ENCODE measurements at regions not wholly inside any gene's neighbourhood (a gene's known extent, or its start where the extent isn't known, plus 50 kb on each side); places are given as distances from the start of the nearest gene placed in this dataset.

- no peaks in the 10 kb centered on the region for H3K4me1 ChIP-seq (ENCODE audit: control insufficient read depth, low read depth, low read length)
- H3K27ac ChIP-seq (ENCODE audit: low read length) = no peak overlapping the region
- no peaks in the 10 kb centered on the region for H3K9me3 ChIP-seq (ENCODE audit: control insufficient read depth, low read depth, low read length)
- no peaks in the 10 kb centered on the region for H3K36me3 ChIP-seq (ENCODE audit: control insufficient read depth, low read depth, low read length)
- no peak overlapping the region for H3K4me3 ChIP-seq (ENCODE audit: low read length)
- H3K27me3 ChIP-seq (ENCODE audit: control insufficient read depth, insufficient read depth, low read length) = no peaks in the 10 kb centered on the region
- no peak overlapping the region for H3K9ac ChIP-seq (ENCODE audit: low read length)
These were observed 316.2 kb downstream of the CDH2 start for GRCh38 chr18:27860701-27861107.

GRCh38 chr18:27860011-27860410 lies 316.9 kb downstream of the CDH2 start:
- Histone ChIP-seq H3K36me3 (ENCODE audit: control insufficient read depth, low read depth, low read length) (no peaks in the 10 kb centered on the region), H3K9ac (ENCODE audit: low read length) (no peak overlapping the region), H3K27me3 (ENCODE audit: control insufficient read depth, insufficient read depth, low read length) (no peaks in the 10 kb centered on the region), H3K27ac (ENCODE audit: low read length) (no peak overlapping the region), H3K9me3 (ENCODE audit: control insufficient read depth, low read depth, low read length) (no peaks in the 10 kb centered on the region), H3K4me1 (ENCODE audit: control insufficient read depth, low read depth, low read length) (no peaks in the 10 kb centered on the region), H3K4me3 (ENCODE audit: low read length) (no peak overlapping the region)

- Histone ChIP-seq H3K27me3 (ENCODE audit: control insufficient read depth, insufficient read depth, low read length) (no peaks in the 10 kb centered on the region), H3K4me1 (ENCODE audit: control insufficient read depth, low read depth, low read length) (no peaks in the 10 kb centered on the region), H3K27ac (ENCODE audit: low read length) (no peak overlapping the region), H3K9me3 (ENCODE audit: control insufficient read depth, low read depth, low read length) (no peaks in the 10 kb centered on the region), H3K9ac (ENCODE audit: low read length) (no peak overlapping the region), H3K4me3 (ENCODE audit: low read length) (no peak overlapping the region), H3K36me3 (ENCODE audit: control insufficient read depth, low read depth, low read length) (no peaks in the 10 kb centered on the region)
These were observed 320.1 kb downstream of the CDH2 start for GRCh38 chr18:27856820-27857219.

- H3K27ac ChIP-seq (ENCODE audit: low read length) = no peak overlapping the region
- H3K9ac ChIP-seq (ENCODE audit: low read length) = no peak overlapping the region
- no peaks in the 10 kb centered on the region for H3K9me3 ChIP-seq (ENCODE audit: control insufficient read depth, low read depth, low read length)
- H3K4me3 ChIP-seq (ENCODE audit: low read length) = no peak overlapping the region
- no peaks in the 10 kb centered on the region for H3K4me1 ChIP-seq (ENCODE audit: control insufficient read depth, low read depth, low read length)
- no peaks in the 10 kb centered on the region for H3K36me3 ChIP-seq (ENCODE audit: control insufficient read depth, low read depth, low read length)
- H3K27me3 ChIP-seq (ENCODE audit: control insufficient read depth, insufficient read depth, low read length) = no peaks in the 10 kb centered on the region
These were observed 321.4 kb downstream of the CDH2 start for GRCh38 chr18:27855486-27855885.

GRCh38 chr18:27854631-27855030 lies 322.3 kb downstream of the CDH2 start:
- Histone ChIP-seq H3K27ac (ENCODE audit: low read length) (no peak overlapping the region), H3K27me3 (ENCODE audit: control insufficient read depth, insufficient read depth, low read length) (no peaks in the 10 kb centered on the region), H3K36me3 (ENCODE audit: control insufficient read depth, low read depth, low read length) (no peaks in the 10 kb centered on the region), H3K9ac (ENCODE audit: low read length) (no peak overlapping the region), H3K4me3 (ENCODE audit: low read length) (no peak overlapping the region), H3K9me3 (ENCODE audit: control insufficient read depth, low read depth, low read length) (no peaks in the 10 kb centered on the region), H3K4me1 (ENCODE audit: control insufficient read depth, low read depth, low read length) (no peaks in the 10 kb centered on the region)

- Histone ChIP-seq H3K27me3 (ENCODE audit: control insufficient read depth, insufficient read depth, low read length) (no peaks in the 10 kb centered on the region), H3K4me3 (ENCODE audit: low read length) (no peak overlapping the region), H3K9ac (ENCODE audit: low read length) (no peak overlapping the region), H3K36me3 (ENCODE audit: control insufficient read depth, low read depth, low read length) (no peaks in the 10 kb centered on the region), H3K27ac (ENCODE audit: low read length) (no peak overlapping the region), H3K4me1 (ENCODE audit: control insufficient read depth, low read depth, low read length) (no peaks in the 10 kb centered on the region), H3K9me3 (ENCODE audit: control insufficient read depth, low read depth, low read length) (no peaks in the 10 kb centered on the region)
These were observed 328.6 kb downstream of the CDH2 start for GRCh38 chr18:27848336-27848735.

- H3K9ac ChIP-seq (ENCODE audit: low read length) = no peak overlapping the region
- H3K9me3 ChIP-seq (ENCODE audit: control insufficient read depth, low read depth, low read length) = no peaks in the 10 kb centered on the region
- H3K36me3 ChIP-seq (ENCODE audit: control insufficient read depth, low read depth, low read length) = no peaks in the 10 kb centered on the region
- no peaks in the 10 kb centered on the region for H3K27me3 ChIP-seq (ENCODE audit: control insufficient read depth, insufficient read depth, low read length)
- no peaks in the 10 kb centered on the region for H3K4me1 ChIP-seq (ENCODE audit: control insufficient read depth, low read depth, low read length)
- no peak overlapping the region for H3K27ac ChIP-seq (ENCODE audit: low read length)
- H3K4me3 ChIP-seq (ENCODE audit: low read length) = no peak overlapping the region
These were observed 329.5 kb downstream of the CDH2 start for GRCh38 chr18:27847412-27847811.

- Histone ChIP-seq H3K36me3 (ENCODE audit: control insufficient read depth, low read depth, low read length) (no peaks in the 10 kb centered on the region), H3K9me3 (ENCODE audit: control insufficient read depth, low read depth, low read length) (no peaks in the 10 kb centered on the region), H3K27me3 (ENCODE audit: control insufficient read depth, insufficient read depth, low read length) (no peaks in the 10 kb centered on the region), H3K9ac (ENCODE audit: low read length) (no peak overlapping the region), H3K4me1 (ENCODE audit: control insufficient read depth, low read depth, low read length) (no peaks in the 10 kb centered on the region), H3K27ac (ENCODE audit: low read length) (no peak overlapping the region), H3K4me3 (ENCODE audit: low read length) (no peak overlapping the region)
These were observed 331.0 kb downstream of the CDH2 start for GRCh38 chr18:27845897-27846296.

GRCh38 chr18:27843783-27844777 lies 332.9 kb downstream of the CDH2 start:
- H3K27ac ChIP-seq (ENCODE audit: low read length) = no peak overlapping the region
- no peaks in the 10 kb centered on the region for H3K27me3 ChIP-seq (ENCODE audit: control insufficient read depth, insufficient read depth, low read length)

GRCh38 chr18:27839141-27839540 lies 337.8 kb downstream of the CDH2 start:
- H3K27ac ChIP-seq (ENCODE audit: low read length) = no peak overlapping the region
- no peaks in the 10 kb centered on the region for H3K4me1 ChIP-seq (ENCODE audit: control insufficient read depth, low read depth, low read length)
- no peak overlapping the region for H3K9ac ChIP-seq (ENCODE audit: low read length)
- H3K9me3 ChIP-seq (ENCODE audit: control insufficient read depth, low read depth, low read length) = no peaks in the 10 kb centered on the region
- no peak overlapping the region for H3K4me3 ChIP-seq (ENCODE audit: low read length)
- H3K27me3 ChIP-seq (ENCODE audit: control insufficient read depth, insufficient read depth, low read length) = no peaks in the 10 kb centered on the region
- no peaks in the 10 kb centered on the region for H3K36me3 ChIP-seq (ENCODE audit: control insufficient read depth, low read depth, low read length)

More at GRCh38 chr18:27843783-27844777, 332.9 kb downstream of the CDH2 start:
- no peak overlapping the region for H3K9ac ChIP-seq (ENCODE audit: low read length)
- no peaks in the 10 kb centered on the region for H3K9me3 ChIP-seq (ENCODE audit: control insufficient read depth, low read depth, low read length)
- H3K4me1 ChIP-seq (ENCODE audit: control insufficient read depth, low read depth, low read length) = no peaks in the 10 kb centered on the region
- H3K4me3 ChIP-seq (ENCODE audit: low read length) = no peak overlapping the region
- no peaks in the 10 kb centered on the region for H3K36me3 ChIP-seq (ENCODE audit: control insufficient read depth, low read depth, low read length)

- Histone ChIP-seq H3K4me1 (ENCODE audit: control insufficient read depth, low read depth, low read length) (no peaks in the 10 kb centered on the region), H3K27me3 (ENCODE audit: control insufficient read depth, insufficient read depth, low read length) (no peaks in the 10 kb centered on the region), H3K4me3 (ENCODE audit: low read length) (no peak overlapping the region), H3K27ac (ENCODE audit: low read length) (no peak overlapping the region), H3K9me3 (ENCODE audit: control insufficient read depth, low read depth, low read length) (no peaks in the 10 kb centered on the region), H3K36me3 (ENCODE audit: control insufficient read depth, low read depth, low read length) (no peaks in the 10 kb centered on the region), H3K9ac (ENCODE audit: low read length) (no peak overlapping the region)
These were observed 338.7 kb downstream of the CDH2 start for GRCh38 chr18:27838225-27838624.

GRCh38 chr18:27826101-27826500 lies 350.8 kb downstream of the CDH2 start:
- Histone ChIP-seq H3K36me3 (ENCODE audit: control insufficient read depth, low read depth, low read length) (no peaks in the 10 kb centered on the region), H3K9me3 (ENCODE audit: control insufficient read depth, low read depth, low read length) (no peaks in the 10 kb centered on the region), H3K4me1 (ENCODE audit: control insufficient read depth, low read depth, low read length) (peaks cover 12% of the 10 kb centered on the region), H3K27me3 (ENCODE audit: control insufficient read depth, insufficient read depth, low read length) (no peaks in the 10 kb centered on the region), H3K27ac (ENCODE audit: low read length) (no peak overlapping the region), H3K9ac (ENCODE audit: low read length) (no peak overlapping the region), H3K4me3 (ENCODE audit: low read length) (no peak overlapping the region)

Data from iPS-18a (cell line).